NCI-H748 treated with DMSO at 0.1 percent for 48 hours (cell line): ENCODE measurements at regions not wholly inside any gene's neighbourhood (a gene's known extent, or its start where the extent isn't known, plus 50 kb on each side); places are given as distances from the start of the nearest gene placed in this dataset.
"Not testable (repeated sequence)": the region's sequence is repeated elsewhere in the genome, so short reads cannot be mapped to it uniquely, and the experiment has no call there.

Experiments
- DNase-seq: peaks from one replicate; lab custom pipeline; 2025; lab: John Stamatoyannopoulos, UW

- DNase-seq, result no peak
Measured at GRCh38 chr4:3612934-3613333, 80.7 kb upstream of the LRPAP1 start.

- DNase-seq, result no peak
Measured at GRCh38 chr4:3612281-3612680, 80.1 kb upstream of the LRPAP1 start.

- DNase-seq, result no peak
Measured at GRCh38 chr4:3611778-3612177, 79.6 kb upstream of the LRPAP1 start.

- DNase-seq, result not testable (repeated sequence)
Measured at GRCh38 chr4:3610851-3611250, 78.6 kb upstream of the LRPAP1 start.

- DNase-seq, result not testable (repeated sequence)
Measured at GRCh38 chr4:3609905-3610304, 77.7 kb upstream of the LRPAP1 start.

- no peak for DNase-seq
Measured at GRCh38 chr4:3607690-3608552, 75.7 kb upstream of the LRPAP1 start.

GRCh38 chr4:3606850-3607249 lies 74.6 kb upstream of the LRPAP1 start:
- DNase-seq, result not testable (repeated sequence)

GRCh38 chr4:3606271-3606670 lies 74.0 kb upstream of the LRPAP1 start:
- not testable (repeated sequence) for DNase-seq

- no peak for DNase-seq
Measured at GRCh38 chr4:3605491-3605890, 73.3 kb upstream of the LRPAP1 start.

GRCh38 chr4:3602886-3603645 lies 70.8 kb upstream of the LRPAP1 start:
- DNase-seq, result not testable (repeated sequence)

- DNase-seq, result no peak
Measured at GRCh38 chr4:3601992-3602391, 69.8 kb upstream of the LRPAP1 start.

GRCh38 chr4:3601108-3601690 lies 69.0 kb upstream of the LRPAP1 start:
- DNase-seq, result not testable (repeated sequence)

GRCh38 chr4:3599951-3600350 lies 67.7 kb upstream of the LRPAP1 start:
- DNase-seq, result no peak

GRCh38 chr4:3598695-3599227 lies 66.5 kb upstream of the LRPAP1 start:
- DNase-seq, result no peak

GRCh38 chr4:3597896-3598505 lies 65.8 kb upstream of the LRPAP1 start:
- DNase-seq, result not testable (repeated sequence)

GRCh38 chr4:3596957-3597733 lies 64.9 kb upstream of the LRPAP1 start:
- not testable (repeated sequence) for DNase-seq

GRCh38 chr4:3595627-3596291 lies 63.5 kb upstream of the LRPAP1 start:
- not testable (repeated sequence) for DNase-seq

GRCh38 chr4:3594751-3595150 lies 62.5 kb upstream of the LRPAP1 start:
- not testable (repeated sequence) for DNase-seq

GRCh38 chr4:3589946-3590924 lies 58.0 kb upstream of the LRPAP1 start:
- not testable (repeated sequence) for DNase-seq
